HEK293 (cell line): ENCODE measurements at regions not wholly inside any gene's neighbourhood (a gene's known extent, or its start where the extent isn't known, plus 50 kb on each side); places are given as distances from the start of the nearest gene placed in this dataset.

Experiments
- CTCF ChIA-PET: fragments of 350-600 bp; formaldehyde crosslinking; extraction: SDS; loops from one replicate; lab custom pipeline; 2021; ENCODE audit warnings: antibody characterized with exemption; lab: Yijun Ruan, JAX
- POLR2A ChIA-PET: fragments of 300-600 bp; formaldehyde crosslinking; extraction: SDS; loops from one replicate; lab custom pipeline; 2020; ENCODE audit warnings: antibody characterized with exemption, inconsistent platforms; lab: Yijun Ruan, JAX
- H3K27ac ChIP-seq: fragments of 200-500 bp; sonication (Bioruptor generic); 2 replicates; pipeline ENCODE4 v1.5.1; 2014; ENCODE audit warnings: low read depth, low read length, control low read depth, inconsistent platforms; ENCODE audit errors: extremely low read depth
- H3K36me3 ChIP-seq, 2 experiments: fragments of 200-500 bp in 1 of 2; sonication (Bioruptor generic) in 1 of 2; 1 replicate in 1 of 2; 2 replicates in 1 of 2; pipeline ENCODE4 v1.5.1; 2014 to 2017; ENCODE audit warnings: inconsistent platforms in 2 of 2, low read length in 2 of 2; ENCODE audit not compliant: control insufficient read depth in 2 of 2, insufficient read depth in 1 of 2
- H3K4me1 ChIP-seq: fragments of 200-500 bp; sonication (Bioruptor generic); 2 replicates; pipeline ENCODE4 v1.5.1; 2014; ENCODE audit warnings: mild to moderate bottlenecking, low read length, inconsistent platforms; ENCODE audit not compliant: control insufficient read depth, insufficient read depth
- H3K4me3 ChIP-seq: 2 replicates; pipeline ENCODE4 v1.5.1; 2011; ENCODE audit warnings: low read depth, mild to moderate bottlenecking, control low read depth, low read length, moderate library complexity
- H3K9me3 ChIP-seq: fragments of 200-500 bp; sonication (Bioruptor generic); 2 replicates; pipeline ENCODE4 v1.5.1; 2014; ENCODE audit warnings: low read depth, low read length, inconsistent platforms; ENCODE audit not compliant: control insufficient read depth, insufficient read depth
- PRDM1 ChIP-seq: fragments of 450-650 bp; formaldehyde crosslinking; IDR thresholded peaks from 2 replicates; pipeline ENCODE4; 2016; ENCODE audit warnings: missing biosample characterization, missing genetic modification characterization
- REPIN1 ChIP-seq: fragments of 450-650 bp; formaldehyde crosslinking; IDR thresholded peaks from 2 replicates; pipeline ENCODE4 v1.5.1; 2017; ENCODE audit warnings: missing biosample characterization, missing genetic modification characterization, low read depth
- SP2 ChIP-seq: fragments of 450-650 bp; formaldehyde crosslinking; IDR thresholded peaks from 2 replicates; pipeline ENCODE4 v1.5.1; 2016; ENCODE audit warnings: missing biosample characterization, missing genetic modification characterization
- ZBTB20 ChIP-seq: fragments of 450-650 bp; formaldehyde crosslinking; IDR thresholded peaks from 2 replicates; pipeline ENCODE4 v1.5.1; 2016; ENCODE audit warnings: missing biosample characterization, missing genetic modification characterization
- ZBTB26 ChIP-seq: fragments of 450-650 bp; formaldehyde crosslinking; optimal IDR thresholded peaks from 2 replicates; pipeline ENCODE3; 2016; ENCODE audit warnings: missing biosample characterization, mild to moderate bottlenecking, missing genetic modification characterization
- ZNF112 ChIP-seq: fragments of 450-650 bp; formaldehyde crosslinking; IDR thresholded peaks from 2 replicates; pipeline ENCODE4 v1.5.0; 2017; ENCODE audit warnings: missing biosample characterization, missing genetic modification characterization
- ZNF114 ChIP-seq: fragments of 450-650 bp; formaldehyde crosslinking; IDR thresholded peaks from 2 replicates; pipeline ENCODE4 v1.5.0; 2017; ENCODE audit warnings: missing biosample characterization, missing genetic modification characterization
- ZNF146 ChIP-seq: fragments of 450-650 bp; formaldehyde crosslinking; IDR thresholded peaks from 2 replicates; pipeline ENCODE4 v1.5.1; 2016; ENCODE audit warnings: missing biosample characterization, missing genetic modification characterization
- ZNF169 ChIP-seq: fragments of 450-650 bp; formaldehyde crosslinking; IDR thresholded peaks from 2 replicates; pipeline ENCODE4 v1.5.1; 2016; ENCODE audit warnings: missing biosample characterization, missing genetic modification characterization
- ZNF223 ChIP-seq: fragments of 450-650 bp; formaldehyde crosslinking; IDR thresholded peaks from 2 replicates; pipeline ENCODE4 v1.5.1; 2016; ENCODE audit warnings: missing biosample characterization, missing genetic modification characterization
- ZNF335 ChIP-seq: fragments of 450-650 bp; formaldehyde crosslinking; conservative IDR thresholded peaks from 2 replicates; pipeline ENCODE4 v1.5.1; 2016; ENCODE audit warnings: missing biosample characterization, missing genetic modification characterization
- ZNF366 ChIP-seq: fragments of 450-650 bp; formaldehyde crosslinking; conservative IDR thresholded peaks from 2 replicates; pipeline ENCODE4 v1.5.1; 2016; ENCODE audit warnings: missing biosample characterization, missing genetic modification characterization
- ZNF391 ChIP-seq: fragments of 450-650 bp; formaldehyde crosslinking; IDR thresholded peaks from 2 replicates; pipeline ENCODE4 v1.5.1; 2016; ENCODE audit warnings: low read depth, missing biosample characterization, missing genetic modification characterization, borderline replicate concordance
- ZNF488 ChIP-seq: fragments of 450-650 bp; formaldehyde crosslinking; IDR thresholded peaks from 2 replicates; pipeline ENCODE4 v1.5.1; 2016; ENCODE audit warnings: missing biosample characterization, missing genetic modification characterization
- ZNF518A ChIP-seq: fragments of 450-650 bp; formaldehyde crosslinking; conservative IDR thresholded peaks from 2 replicates; pipeline ENCODE4 v1.5.1; 2016; ENCODE audit warnings: low read depth, missing biosample characterization, missing genetic modification characterization
- ZNF580 ChIP-seq: fragments of 450-650 bp; formaldehyde crosslinking; IDR thresholded peaks from 2 replicates; pipeline ENCODE4 v1.5.1; 2016; ENCODE audit warnings: missing biosample characterization, missing genetic modification characterization
- ZNF654 ChIP-seq: fragments of 450-650 bp; formaldehyde crosslinking; IDR thresholded peaks from 2 replicates; pipeline ENCODE4 v1.5.1; 2016; ENCODE audit warnings: low read depth, missing biosample characterization, missing genetic modification characterization
- ZNF701 ChIP-seq: fragments of 450-650 bp; formaldehyde crosslinking; IDR thresholded peaks from 2 replicates; pipeline ENCODE4 v1.5.1; 2016; ENCODE audit warnings: missing biosample characterization, missing genetic modification characterization
- ZSCAN4 ChIP-seq: fragments of 450-650 bp; formaldehyde crosslinking; IDR thresholded peaks from 2 replicates; pipeline ENCODE4 v1.5.1; 2017; ENCODE audit warnings: missing biosample characterization, missing genetic modification characterization
- ZXDB ChIP-seq: fragments of 450-650 bp; formaldehyde crosslinking; IDR thresholded peaks from 2 replicates; pipeline ENCODE4 v1.5.1; 2016; ENCODE audit warnings: missing biosample characterization, missing genetic modification characterization

- ChIA-PET CTCF (interaction anchor here (0.6 to 0.7 kb wide), 2 partner anchors 39 to 418 kb away, joined by 3 read pairs; no protein-coding TSS in a partner anchor), POLR2A (no interaction called here)
- Histone ChIP-seq H3K36me3 (no peaks in the 10 kb centered on the region), H3K4me1 (no peaks in the 10 kb centered on the region), H3K27ac (no peak overlapping the region)
- TF ChIP-seq ZNF391 (tag by site-specific recombination) (no peak), SP2 (tag by site-specific recombination) (no peak), ZXDB (tag by site-specific recombination) (no peak)
- TF ChIP-seq, all 188 proteins: peak for 0
- no peak overlapping the region for H3K4me3 ChIP-seq
- H3K9me3 ChIP-seq: no peaks in the 10 kb centered on the region
Measured at GRCh38 chr1:90550626-90551406, 166.3 kb downstream of the BARHL2 start.

- POLR2A ChIA-PET: no interaction called here
- H3K9me3 ChIP-seq: no peaks in the 10 kb centered on the region
- no peak overlapping the region for H3K27ac ChIP-seq
- no peaks in the 10 kb centered on the region for H3K4me1 ChIP-seq
- no peaks in the 10 kb centered on the region for H3K36me3 ChIP-seq
- CTCF ChIA-PET: no interaction called here
- TF ChIP-seq ZNF146: no peak
- no peak overlapping the region for H3K4me3 ChIP-seq
Measured at GRCh38 chr1:90544356-90544755, 172.7 kb downstream of the BARHL2 start.

- no peaks in the 10 kb centered on the region for H3K36me3 ChIP-seq
- CTCF ChIA-PET: no interaction called here
- POLR2A ChIA-PET: no interaction called here
- no peaks in the 10 kb centered on the region for H3K9me3 ChIP-seq
- no peaks in the 10 kb centered on the region for H3K4me1 ChIP-seq
- no peak overlapping the region for H3K27ac ChIP-seq
- H3K4me3 ChIP-seq: no peak overlapping the region
- TF ChIP-seq ZSCAN4 (tag by site-specific recombination) (no peak), ZNF518A (tag by site-specific recombination) (no peak), ZBTB26 (no peak), ZNF114 (tag by site-specific recombination) (no peak), ZNF366 (tag by site-specific recombination) (no peak), ZNF112 (no peak), ZNF223 (tag by site-specific recombination) (no peak), ZNF169 (tag by site-specific recombination) (no peak), ZNF335 (tag by site-specific recombination) (no peak), ZNF488 (no peak), ZNF701 (tag by site-specific recombination) (no peak), ZNF580 (tag by site-specific recombination) (no peak), ZNF654 (tag by site-specific recombination) (no peak), REPIN1 (tag by site-specific recombination) (no peak), PRDM1 (tag by site-specific recombination) (no peak), ZBTB20 (no peak)
Measured at GRCh38 chr1:90537606-90538362, 179.3 kb downstream of the BARHL2 start.
